NCI-H1092 treated with DMSO at 0.1 percent for 48 hours (cell line): ENCODE measurements at regions not wholly inside any gene's neighbourhood (a gene's known extent, or its start where the extent isn't known, plus 50 kb on each side); places are given as distances from the start of the nearest gene placed in this dataset.

ENCODE experiments used
- DNase-seq: peaks from one replicate; lab custom pipeline; 2025; lab: John Stamatoyannopoulos, UW

DNA sequence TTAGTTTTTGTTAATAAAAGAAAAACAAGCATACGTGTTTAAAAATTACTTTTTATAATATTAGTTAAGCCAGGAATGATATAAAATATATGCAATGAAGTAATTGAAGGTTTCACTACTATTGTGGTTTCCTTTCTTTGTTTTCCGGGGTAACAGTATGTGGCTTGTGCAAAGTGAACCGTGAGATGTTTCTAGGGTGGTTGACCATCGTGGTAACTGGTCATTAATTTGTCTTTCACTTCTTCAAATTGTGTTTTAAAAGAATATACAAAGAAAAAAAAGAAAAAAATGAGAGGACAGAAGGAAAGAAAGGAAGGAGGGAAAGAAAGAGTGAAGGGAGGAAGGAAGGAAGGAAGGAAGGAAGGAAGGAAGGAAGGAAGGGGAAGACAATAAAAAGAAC, 330.1 kb upstream of the CPXCR1 start:
- no peak for DNase-seq

DNA sequence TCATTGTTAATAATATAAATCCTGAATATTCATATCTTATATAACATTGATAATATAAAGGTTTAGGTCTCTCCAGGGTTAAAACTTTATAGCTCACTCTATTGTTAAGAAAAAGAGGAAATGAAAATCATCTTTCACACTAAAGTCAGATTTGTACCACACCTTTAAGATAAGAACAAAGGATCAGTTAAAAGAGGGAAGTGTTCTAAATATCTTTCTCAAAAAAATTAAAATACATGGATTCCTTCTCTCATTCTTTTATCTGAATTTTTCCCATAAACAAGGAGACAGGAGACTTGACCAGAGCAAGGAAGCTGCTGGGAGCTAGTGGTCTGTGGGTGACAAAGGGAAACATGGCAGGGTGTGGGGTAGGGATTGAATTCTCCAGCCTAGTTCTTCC, 323.0 kb upstream of the CPXCR1 start:
- DNase-seq, result no peak

DNA sequence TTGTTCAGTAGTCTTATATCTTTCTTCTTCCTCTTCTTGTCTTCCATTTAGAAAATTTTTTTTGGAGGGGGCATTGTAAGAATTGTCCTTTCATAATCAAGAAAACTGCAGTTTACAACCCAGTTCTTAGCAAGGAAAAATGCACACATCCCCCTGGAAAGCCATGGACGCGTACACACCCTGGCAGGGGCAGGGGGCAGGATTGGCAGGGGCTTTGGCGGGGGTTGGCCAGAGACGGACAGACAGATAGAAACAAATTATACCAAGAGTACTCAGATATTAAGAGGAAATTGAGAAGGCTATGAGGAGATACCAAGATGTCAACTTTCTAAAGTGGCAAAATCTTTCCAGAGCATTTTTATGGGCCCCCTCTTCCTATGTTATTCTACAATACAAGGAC, 322.5 kb upstream of the CPXCR1 start:
- DNase-seq, result no peak

DNA sequence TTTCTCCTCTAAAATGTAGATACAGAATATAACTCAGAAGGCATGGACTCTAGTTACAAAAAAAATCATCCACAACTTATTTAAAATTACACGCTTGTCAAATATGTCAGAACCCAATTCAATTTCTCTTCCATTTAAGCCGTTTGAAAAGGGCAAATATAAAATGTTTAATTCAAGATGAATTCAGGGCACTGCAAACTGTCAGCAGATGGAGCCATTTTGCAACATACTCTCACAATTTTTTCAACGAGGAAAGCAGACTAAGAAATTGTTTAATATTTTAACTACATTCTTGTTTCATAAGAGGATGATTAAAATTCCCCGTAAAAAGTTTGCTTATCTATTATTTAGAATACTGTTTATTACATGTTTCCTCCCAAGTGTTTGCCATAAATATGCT, 321.3 kb upstream of the CPXCR1 start:
- DNase-seq, result peak; percentile 0

DNA sequence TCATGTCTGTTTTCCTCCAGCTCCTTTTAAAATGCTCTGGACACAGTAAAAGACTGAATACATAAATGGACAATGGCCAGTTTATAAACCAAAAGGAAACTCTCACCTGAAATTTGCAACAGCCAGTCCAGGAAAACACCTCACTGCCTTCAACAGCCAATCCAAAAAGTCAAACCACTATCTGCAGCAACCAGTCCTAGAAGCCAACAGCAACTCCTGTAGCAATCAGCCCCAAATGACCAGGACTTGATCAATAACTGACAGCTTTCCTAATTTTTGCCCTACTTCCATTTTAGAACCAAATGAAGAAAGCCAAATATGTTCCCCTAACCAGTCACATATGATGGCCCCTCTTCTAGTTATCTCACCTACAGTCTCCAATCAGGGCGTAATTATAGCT, 309.5 kb upstream of the CPXCR1 start:
- DNase-seq, result no peak

DNA sequence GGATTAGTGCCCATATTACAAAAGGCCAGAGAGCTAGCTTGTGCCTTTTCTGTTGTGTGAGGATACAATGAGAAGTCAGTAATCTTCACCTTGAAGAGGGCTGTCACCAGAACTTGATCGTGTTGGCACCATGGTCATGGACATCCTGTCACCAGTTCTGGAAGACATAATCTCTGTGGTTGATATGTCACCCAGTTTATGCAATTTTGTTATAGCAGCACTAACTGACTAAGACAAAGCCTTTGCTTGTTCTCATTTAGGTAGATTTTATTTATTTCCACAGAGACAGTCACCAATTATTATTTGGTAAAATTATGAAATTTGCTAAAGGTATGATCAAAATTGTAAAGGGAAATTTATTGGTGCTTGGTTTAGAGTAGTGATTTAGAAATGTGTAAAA, 308.8 kb upstream of the CPXCR1 start:
- no peak for DNase-seq

DNA sequence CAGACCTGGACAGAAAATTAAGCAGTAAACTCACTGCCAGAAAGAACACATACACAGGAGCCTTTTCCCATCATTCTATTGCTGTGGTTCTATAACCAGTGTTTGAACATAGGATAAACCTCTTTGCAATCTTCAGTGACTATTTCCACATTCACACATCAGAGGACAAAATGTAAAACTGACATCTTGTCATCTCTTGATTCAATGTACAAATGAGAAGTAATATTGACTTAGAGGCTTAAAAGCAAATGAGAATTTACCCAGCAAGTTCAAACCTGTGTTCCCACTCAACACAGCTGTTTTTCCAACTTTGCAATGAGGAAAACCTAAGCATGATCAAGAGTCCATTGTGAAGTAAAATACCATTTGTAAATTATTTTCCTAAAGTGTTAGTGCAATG, 307.1 kb upstream of the CPXCR1 start:
- no peak for DNase-seq
